Endothelial cell of umbilical vein (primary cell): ENCODE measurements at regions not wholly inside any gene's neighbourhood (a gene's known extent, or its start where the extent isn't known, plus 50 kb on each side); places are given as distances from the start of the nearest gene placed in this dataset.

Experiments used
- CTCF ChIP-seq, 2 donors: IDR thresholded peaks; 1 replicate in 1 of 2; 2 replicates in 1 of 2; pipeline ENCODE4 v1.5.1; 2011; ENCODE audit warnings: low read length in 2 of 2, mild to moderate bottlenecking in 2 of 2, moderate library complexity in 2 of 2, control low read depth in 1 of 2, inconsistent platforms in 1 of 2, low read depth in 1 of 2; ENCODE audit not compliant: insufficient read depth in 1 of 2; ENCODE audit errors: extremely low read depth in 1 of 2
- EZH2 ChIP-seq: IDR thresholded peaks from 2 replicates; pipeline ENCODE4 v1.6.1; 2012; ENCODE audit warnings: borderline replicate concordance, low read depth, mild to moderate bottlenecking, moderate library complexity, low read length, inconsistent platforms; ENCODE audit not compliant: severe bottlenecking
- MYC ChIP-seq: IDR thresholded peaks from one replicate; pipeline ENCODE4 v1.6.1; 2011; ENCODE audit warnings: mild to moderate bottlenecking, low read depth, low read length
- POLR2A ChIP-seq: IDR thresholded peaks from 2 replicates; pipeline ENCODE4 v1.6.1; 2012; ENCODE audit warnings: low read depth, mild to moderate bottlenecking, control low read depth, low read length
- POLR2AphosphoS5 ChIP-seq: IDR thresholded peaks from 2 replicates; pipeline ENCODE4 v1.6.1; 2012; ENCODE audit warnings: low read depth, mild to moderate bottlenecking, control low read depth, low read length, moderate library complexity; ENCODE audit not compliant: insufficient read depth

GRCh38 chrX:112368371-112368770 is 285.8 kb upstream of the TRPC5 start:
- TF ChIP-seq MYC (no peak), POLR2A (no peak), EZH2 (no peak), CTCF (IDR thresholded peaks at IDR 0.05; ENCODE audit: extremely low read depth in 1 of 2, insufficient read depth in 1 of 2, low read depth in 1 of 2, low read length in 2 of 2) (no peak), POLR2AphosphoS5 (no peak)
